ENCODE measurements at regions not wholly inside any gene's neighbourhood (a gene's known extent, or its start where the extent isn't known, plus 50 kb on each side); places are given as distances from the start of the nearest gene placed in this dataset.

- peaks cover 4% of the 10 kb centered on the region; the same call in 1 of the 2 replicates for H3K36me3 Mint-ChIP-seq (ENCODE audit: low read depth)
- no peak for TF ChIP-seq CTCF (IDR thresholded peaks at IDR 0.05)
- H3K9me3 Mint-ChIP-seq = peaks cover 25% of the 10 kb centered on the region
- no peak overlapping the region for H3K27ac Mint-ChIP-seq
- peaks cover 9% of the 10 kb centered on the region; the same call in 1 of the 2 replicates for H3K4me1 Mint-ChIP-seq (ENCODE audit: low read depth)
- no peak for DNase-seq
- H3K4me3 Mint-ChIP-seq = no peak overlapping the region
- no peaks in the 10 kb centered on the region for H3K27me3 Mint-ChIP-seq (ENCODE audit: insufficient read depth)
Measured at GRCh38 chr6:6856538-6857523, 250.9 kb upstream of the RREB1 start.

- Mint-ChIP-seq H3K4me1 (ENCODE audit: low read depth) (peaks cover 9% of the 10 kb centered on the region; the same call in 1 of the 2 replicates), H3K27ac (no peak overlapping the region)
Measured at GRCh38 chr6:6857528-6857927, 250.2 kb upstream of the RREB1 start.

GRCh38 chr6:6858533-6858982 is 249.2 kb upstream of the RREB1 start:
- H3K4me1 Mint-ChIP-seq (ENCODE audit: low read depth) = peaks cover 9% of the 10 kb centered on the region; the same call in 1 of the 2 replicates
- TF ChIP-seq CTCF (IDR thresholded peaks at IDR 0.05) = no peak
- peaks cover 4% of the 10 kb centered on the region; the same call in 1 of the 2 replicates for H3K36me3 Mint-ChIP-seq (ENCODE audit: low read depth)
- DNase-seq = no peak
- peaks cover 20% of the 10 kb centered on the region for H3K9me3 Mint-ChIP-seq
- no peaks in the 10 kb centered on the region; the same call in 1 of the 2 replicates for H3K27me3 Mint-ChIP-seq (ENCODE audit: insufficient read depth)
- H3K4me3 Mint-ChIP-seq = no peak overlapping the region
- H3K27ac Mint-ChIP-seq = no peak overlapping the region

More at GRCh38 chr6:6857528-6857927, 250.2 kb upstream of the RREB1 start:
- H3K4me3 Mint-ChIP-seq = no peak overlapping the region
- peaks cover 4% of the 10 kb centered on the region; the same call in 1 of the 2 replicates for H3K36me3 Mint-ChIP-seq (ENCODE audit: low read depth)
- DNase-seq = no peak
- no peaks in the 10 kb centered on the region; the same call in 1 of the 2 replicates for H3K27me3 Mint-ChIP-seq (ENCODE audit: insufficient read depth)
- TF ChIP-seq CTCF (IDR thresholded peaks at IDR 0.05) = no peak
- H3K9me3 Mint-ChIP-seq = peaks cover 21% of the 10 kb centered on the region

- TF ChIP-seq CTCF (IDR thresholded peaks at IDR 0.05) = no peak
- DNase-seq = no peak
- H3K4me1 Mint-ChIP-seq (ENCODE audit: low read depth) = peaks cover 9% of the 10 kb centered on the region; the same call in 1 of the 2 replicates
- no peak overlapping the region for H3K4me3 Mint-ChIP-seq
- H3K27me3 Mint-ChIP-seq (ENCODE audit: insufficient read depth) = no peaks in the 10 kb centered on the region; the same call in 1 of the 2 replicates
- H3K9me3 Mint-ChIP-seq = peaks cover 20% of the 10 kb centered on the region
- H3K36me3 Mint-ChIP-seq (ENCODE audit: low read depth) = peaks cover 4% of the 10 kb centered on the region; the same call in 1 of the 2 replicates
- H3K27ac Mint-ChIP-seq = no peak overlapping the region
Measured at GRCh38 chr6:6859105-6859504, 248.7 kb upstream of the RREB1 start.

GRCh38 chr6:6859722-6860121 is 248.0 kb upstream of the RREB1 start:
- DNase-seq = no peak
- H3K36me3 Mint-ChIP-seq (ENCODE audit: low read depth) = peaks cover 4% of the 10 kb centered on the region; the same call in 1 of the 2 replicates
- no peak for TF ChIP-seq CTCF (IDR thresholded peaks at IDR 0.05)
- H3K27ac Mint-ChIP-seq = no peak overlapping the region
- no peaks in the 10 kb centered on the region; the same call in 1 of the 2 replicates for H3K27me3 Mint-ChIP-seq (ENCODE audit: insufficient read depth)
- peaks cover 9% of the 10 kb centered on the region; the same call in 1 of the 2 replicates for H3K4me1 Mint-ChIP-seq (ENCODE audit: low read depth)
- H3K4me3 Mint-ChIP-seq = no peak overlapping the region
- H3K9me3 Mint-ChIP-seq = peaks cover 20% of the 10 kb centered on the region

All from HFFc6 (cell line).